ENCODE measurements at regions not wholly inside any gene's neighbourhood (a gene's known extent, or its start where the extent isn't known, plus 50 kb on each side); places are given as distances from the start of the nearest gene placed in this dataset.

DNA sequence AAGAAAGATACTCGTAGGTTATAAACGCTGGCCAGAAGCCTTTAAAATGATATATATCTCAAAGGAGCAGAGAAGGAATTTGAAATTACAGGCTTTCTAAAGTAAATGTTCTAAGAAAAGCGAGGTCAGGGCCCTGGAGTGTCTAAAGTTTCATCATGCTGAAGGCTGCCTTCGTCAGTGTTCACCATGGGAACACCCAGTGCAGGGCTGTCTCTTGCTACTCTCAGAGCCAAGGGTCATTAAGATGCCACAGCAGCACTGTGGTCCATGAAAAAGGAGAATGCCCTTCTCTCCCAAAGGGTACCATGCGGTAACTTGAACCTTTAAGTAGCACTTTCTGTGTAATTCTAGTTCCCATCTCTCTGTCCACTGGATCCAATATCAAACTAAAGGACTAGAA, 174.5 kb upstream of the NWD2 start:
- H3K4me2 ChIP-seq, result no peak overlapping the region
- BruUV-seq (replicated peaks), result no TSS peak
- no peaks in the 10 kb centered on the region for H3K9me3 ChIP-seq (ENCODE audit: insufficient read depth, low read depth)
- H4K20me1 ChIP-seq (ENCODE audit: insufficient read depth), result no peaks in the 10 kb centered on the region
- TF ChIP-seq EZH2 (IDR thresholded peaks at IDR 0.05; ENCODE audit: low read depth), result no peak
- TF ChIP-seq, protein P1, sequence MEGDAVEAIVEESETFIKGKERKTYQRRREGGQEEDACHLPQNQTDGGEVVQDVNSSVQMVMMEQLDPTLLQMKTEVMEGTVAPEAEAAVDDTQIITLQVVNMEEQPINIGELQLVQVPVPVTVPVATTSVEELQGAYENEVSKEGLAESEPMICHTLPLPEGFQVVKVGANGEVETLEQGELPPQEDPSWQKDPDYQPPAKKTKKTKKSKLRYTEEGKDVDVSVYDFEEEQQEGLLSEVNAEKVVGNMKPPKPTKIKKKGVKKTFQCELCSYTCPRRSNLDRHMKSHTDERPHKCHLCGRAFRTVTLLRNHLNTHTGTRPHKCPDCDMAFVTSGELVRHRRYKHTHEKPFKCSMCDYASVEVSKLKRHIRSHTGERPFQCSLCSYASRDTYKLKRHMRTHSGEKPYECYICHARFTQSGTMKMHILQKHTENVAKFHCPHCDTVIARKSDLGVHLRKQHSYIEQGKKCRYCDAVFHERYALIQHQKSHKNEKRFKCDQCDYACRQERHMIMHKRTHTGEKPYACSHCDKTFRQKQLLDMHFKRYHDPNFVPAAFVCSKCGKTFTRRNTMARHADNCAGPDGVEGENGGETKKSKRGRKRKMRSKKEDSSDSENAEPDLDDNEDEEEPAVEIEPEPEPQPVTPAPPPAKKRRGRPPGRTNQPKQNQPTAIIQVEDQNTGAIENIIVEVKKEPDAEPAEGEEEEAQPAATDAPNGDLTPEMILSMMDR (conservative IDR thresholded peaks at IDR 0.05), result no peak
- H3F3A ChIP-seq (ENCODE audit: insufficient read depth, low read depth), result no peaks in the 10 kb centered on the region
- no peaks in the 10 kb centered on the region for H3K9me2 ChIP-seq (ENCODE audit: insufficient read depth)
- intact Hi-C loops (cut with micrococcal nuclease; ENCODE audit: unreplicated experiment), result no loop called here
- H3K4me3 ChIP-seq, result no peak overlapping the region
- H3K27ac ChIP-seq, result no peak overlapping the region
- ChIA-PET CTCF (no interaction called here), POLR2A (ENCODE audit: unreplicated experiment) (no interaction called here)
- H2AFZ ChIP-seq, result no peak overlapping the region
- no peaks in the 10 kb centered on the region for H3K4me1 ChIP-seq (replicated peaks; ENCODE audit: insufficient read depth)
- H3K79me2 ChIP-seq (ENCODE audit: low read depth), result no peaks in the 10 kb centered on the region
- H3K36me3 ChIP-seq (ENCODE audit: low read depth), result no peaks in the 10 kb centered on the region
- H3K27me3 ChIP-seq (ENCODE audit: insufficient read depth, low read depth), result no peaks in the 10 kb centered on the region
- DNase-seq, result no peak

DNA sequence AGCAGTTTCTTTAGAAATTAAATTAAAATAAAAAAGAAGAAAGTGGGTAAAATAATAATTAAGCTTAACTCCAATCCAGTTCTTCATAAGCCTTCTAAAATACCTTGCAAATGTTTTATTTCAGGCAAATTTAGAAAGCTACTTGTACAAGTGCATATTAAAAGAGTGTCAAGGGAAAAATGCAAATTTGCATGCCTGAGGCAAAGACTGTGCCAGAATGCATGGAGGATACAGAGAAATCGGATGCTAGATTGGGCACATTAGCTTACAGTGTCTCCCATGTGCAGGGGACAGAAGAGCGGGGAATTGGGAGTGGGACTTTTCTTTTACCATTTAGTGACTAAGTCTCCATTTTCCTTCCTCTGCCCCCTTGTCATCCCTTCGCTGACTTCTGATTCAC, 173.0 kb upstream of the NWD2 start:
- CTCF ChIA-PET, result no interaction called here

DNA sequence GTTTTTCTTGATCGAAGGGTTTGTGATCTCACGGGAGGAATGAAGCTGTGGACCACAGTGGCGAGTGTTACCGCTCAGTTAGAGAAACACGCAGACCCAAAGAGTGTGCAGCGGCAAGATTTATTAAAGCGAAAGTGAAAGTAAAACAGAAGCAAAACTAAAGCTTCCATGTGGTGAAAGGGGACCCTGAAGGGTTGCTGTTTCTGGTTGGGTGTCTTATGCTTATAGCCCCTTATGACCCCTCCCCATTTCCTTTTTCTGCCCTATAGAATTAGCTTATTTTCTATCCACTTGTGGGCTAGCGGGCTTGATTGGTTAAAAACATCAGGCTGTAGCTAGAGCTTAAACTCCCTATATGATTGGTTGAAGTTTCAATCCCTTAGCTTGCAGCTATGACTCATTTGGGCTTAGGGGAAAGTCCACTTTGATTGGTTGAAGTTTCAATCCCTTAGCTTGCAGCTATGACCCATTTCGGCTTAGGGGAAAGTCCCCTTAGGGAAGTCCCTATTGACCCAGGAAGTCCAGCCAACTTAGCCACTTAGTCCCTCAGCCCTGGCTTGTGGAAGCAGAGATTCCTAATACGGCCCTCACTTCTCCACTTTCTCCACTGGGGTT, 171.2 kb upstream of the NWD2 start:
- intact Hi-C loops (cut with micrococcal nuclease; ENCODE audit: unreplicated experiment), result no loop called here
- no peaks in the 10 kb centered on the region for H3K9me2 ChIP-seq (ENCODE audit: insufficient read depth)
- no peak for TF ChIP-seq EZH2 (IDR thresholded peaks at IDR 0.05; ENCODE audit: low read depth)
- TF ChIP-seq, protein P1 (conservative IDR thresholded peaks at IDR 0.05), result no peak
- H3K36me3 ChIP-seq (ENCODE audit: low read depth), result no peaks in the 10 kb centered on the region
- POLR2A ChIA-PET (ENCODE audit: unreplicated experiment), result no interaction called here
- peak overlapping the region; percentile 56 for H3K4me2 ChIP-seq
- no peaks in the 10 kb centered on the region for H3K79me2 ChIP-seq (ENCODE audit: low read depth)
- peak overlapping the region; percentile 51 for H3K4me3 ChIP-seq
- peak in 1 of 2 experiments; percentile 51 for DNase-seq
- no peaks in the 10 kb centered on the region for H3K27me3 ChIP-seq (ENCODE audit: insufficient read depth, low read depth)
- no peaks in the 10 kb centered on the region for H3K9me3 ChIP-seq (ENCODE audit: insufficient read depth, low read depth)
- no peak overlapping the region for H3K27ac ChIP-seq
- peak overlapping the region; percentile 78 for H2AFZ ChIP-seq
- CTCF ChIA-PET, result no interaction called here
- H3K4me1 ChIP-seq (replicated peaks; ENCODE audit: insufficient read depth), result no peaks in the 10 kb centered on the region
- no peaks in the 10 kb centered on the region for H4K20me1 ChIP-seq (ENCODE audit: insufficient read depth)
- no peaks in the 10 kb centered on the region for H3F3A ChIP-seq (ENCODE audit: insufficient read depth, low read depth)
- BruUV-seq (replicated peaks), result no TSS peak

More for the DNA sequence above, 173.0 kb upstream of the NWD2 start:
- POLR2A ChIA-PET (ENCODE audit: unreplicated experiment), result no interaction called here
- TF ChIP-seq EZH2 (IDR thresholded peaks at IDR 0.05; ENCODE audit: low read depth), result no peak
- TF ChIP-seq, protein P1 (conservative IDR thresholded peaks at IDR 0.05), result no peak
- Histone ChIP-seq H3K4me2 (no peak overlapping the region), H3K9me2 (ENCODE audit: insufficient read depth) (no peaks in the 10 kb centered on the region), H3K9me3 (ENCODE audit: insufficient read depth, low read depth) (no peaks in the 10 kb centered on the region), H2AFZ (no peak overlapping the region), H3K27me3 (ENCODE audit: insufficient read depth, low read depth) (no peaks in the 10 kb centered on the region), H3K4me3 (no peak overlapping the region), H3K79me2 (ENCODE audit: low read depth) (no peaks in the 10 kb centered on the region), H3F3A (ENCODE audit: insufficient read depth, low read depth) (no peaks in the 10 kb centered on the region), H3K4me1 (replicated peaks; ENCODE audit: insufficient read depth) (no peaks in the 10 kb centered on the region), H3K36me3 (ENCODE audit: low read depth) (no peaks in the 10 kb centered on the region), H4K20me1 (ENCODE audit: insufficient read depth) (no peaks in the 10 kb centered on the region), H3K27ac (no peak overlapping the region)
- DNase-seq, result no peak
- BruUV-seq (replicated peaks), result no TSS peak
- intact Hi-C loops (cut with micrococcal nuclease; ENCODE audit: unreplicated experiment), result no loop called here

Data from PC-9 (cell line).